Spinal cord (tissue), 9 donors: ENCODE measurements at regions not wholly inside any gene's neighbourhood (a gene's known extent, or its start where the extent isn't known, plus 50 kb on each side); places are given as distances from the start of the nearest gene placed in this dataset.

Source experiments
- DNase-seq, 6 donors: peaks; one replicate each; pipeline versions ENCODE4 v3.0.0 to v3.0.0-alpha.2; 2013 to 2015; ENCODE audit warnings: low spot score in 6 of 6, low read depth in 4 of 6
- H3K27ac ChIP-seq: one replicate; pipeline ENCODE4 v1.5.1; 2013; ENCODE audit warnings: low read depth, low read length, control low read depth
- H3K27me3 ChIP-seq: one replicate; pipeline ENCODE4 v1.6.1; 2013; ENCODE audit warnings: low read length; ENCODE audit not compliant: control insufficient read depth, insufficient read depth
- H3K36me3 ChIP-seq: one replicate; pipeline ENCODE4 v1.6.1; 2013; ENCODE audit warnings: low read length; ENCODE audit not compliant: control insufficient read depth, insufficient read depth
- H3K4me1 ChIP-seq: one replicate; pipeline ENCODE4 v1.6.1; 2013; ENCODE audit warnings: low read length; ENCODE audit not compliant: control insufficient read depth, insufficient read depth
- H3K4me3 ChIP-seq: one replicate; pipeline ENCODE4 v1.5.1; 2013; ENCODE audit warnings: low read depth, low read length, control low read depth
- H3K9me3 ChIP-seq: one replicate; pipeline ENCODE4 v1.6.1; 2013; ENCODE audit warnings: low read length; ENCODE audit not compliant: control insufficient read depth, insufficient read depth
- WGBS: methylation state at CpG from one replicate; pipeline ENCODE4 v1.1.5; 2013; ENCODE audit warnings: missing lambda C conversion rate; ENCODE audit not compliant: insufficient coverage; 5-methylcytosine and 5-hydroxymethylcytosine counted together
- donor health status: healthy.

GRCh38 chr16:48892893-48893292 lies 282.9 kb upstream of the N4BP1 start:
- Histone ChIP-seq H3K27ac (no peak overlapping the region), H3K9me3 (no peaks in the 10 kb centered on the region), H3K4me1 (no peaks in the 10 kb centered on the region), H3K27me3 (no peaks in the 10 kb centered on the region), H3K4me3 (no peak overlapping the region), H3K36me3 (no peaks in the 10 kb centered on the region)
- peak in 1 of 6 donors; percentile 59 for DNase-seq
- WGBS, result 100% methylated on average over 1 of the region's 2 CpGs

- peak in 1 of 6 donors; percentile 69 for DNase-seq
Measured at GRCh38 chr16:48887646-48888210, 277.7 kb upstream of the N4BP1 start.

GRCh38 chr16:48885471-48885870 lies 275.5 kb upstream of the N4BP1 start:
- Histone ChIP-seq H3K4me3 (no peak overlapping the region), H3K27me3 (no peaks in the 10 kb centered on the region), H3K27ac (no peak overlapping the region), H3K9me3 (no peaks in the 10 kb centered on the region), H3K36me3 (no peaks in the 10 kb centered on the region), H3K4me1 (peaks cover 4% of the 10 kb centered on the region)
- WGBS, result 20% methylated on average over 7 of the region's 9 CpGs
- peak in 2 of 6 donors; percentile 53 to 80 for DNase-seq

More at GRCh38 chr16:48887646-48888210, 277.7 kb upstream of the N4BP1 start:
- no peaks in the 10 kb centered on the region for H3K36me3 ChIP-seq
- no peaks in the 10 kb centered on the region for H3K27me3 ChIP-seq
- no peak overlapping the region for H3K4me3 ChIP-seq
- peaks cover 4% of the 10 kb centered on the region for H3K4me1 ChIP-seq
- no peaks in the 10 kb centered on the region for H3K9me3 ChIP-seq
- WGBS, result 67% methylated on average over 7 of the region's 9 CpGs
- H3K27ac ChIP-seq, result no peak overlapping the region

GRCh38 chr16:48881272-48881671 lies 271.3 kb upstream of the N4BP1 start:
- H3K27ac ChIP-seq, result no peak overlapping the region
- H3K36me3 ChIP-seq, result no peaks in the 10 kb centered on the region
- H3K27me3 ChIP-seq, result no peaks in the 10 kb centered on the region
- DNase-seq, result no peak
- H3K4me1 ChIP-seq, result peaks cover 4% of the 10 kb centered on the region
- no peaks in the 10 kb centered on the region for H3K9me3 ChIP-seq
- WGBS, result no CpG with 5 or more reads among the region's 2 CpGs
- H3K4me3 ChIP-seq, result no peak overlapping the region

GRCh38 chr16:48879223-48880122 lies 269.5 kb upstream of the N4BP1 start:
- Histone ChIP-seq H3K9me3 (no peaks in the 10 kb centered on the region), H3K27me3 (no peaks in the 10 kb centered on the region), H3K36me3 (no peaks in the 10 kb centered on the region), H3K4me3 (no peak overlapping the region), H3K27ac (no peak overlapping the region), H3K4me1 (no peaks in the 10 kb centered on the region)
- 47% methylated on average over 8 of the region's 14 CpGs for WGBS
- peak in 2 of 6 donors; percentile 50 to 53 for DNase-seq

- Histone ChIP-seq H3K27ac (no peak overlapping the region), H3K36me3 (no peaks in the 10 kb centered on the region), H3K27me3 (no peaks in the 10 kb centered on the region), H3K9me3 (no peaks in the 10 kb centered on the region), H3K4me1 (no peaks in the 10 kb centered on the region), H3K4me3 (no peak overlapping the region)
- no peak for DNase-seq
- WGBS, result 96% methylated on average over 3 of the region's 3 CpGs
Measured at GRCh38 chr16:48877946-48878345, 268.0 kb upstream of the N4BP1 start.

GRCh38 chr16:48870141-48870540 lies 260.2 kb upstream of the N4BP1 start:
- no peak for DNase-seq
- Histone ChIP-seq H3K4me1 (no peaks in the 10 kb centered on the region), H3K27me3 (no peaks in the 10 kb centered on the region), H3K36me3 (no peaks in the 10 kb centered on the region), H3K4me3 (no peak overlapping the region), H3K27ac (no peak overlapping the region), H3K9me3 (no peaks in the 10 kb centered on the region)
- 80% methylated on average over 1 of the region's 2 CpGs for WGBS

- no peak overlapping the region for H3K27ac ChIP-seq
- peaks cover 2% of the 10 kb centered on the region for H3K27me3 ChIP-seq
- no peaks in the 10 kb centered on the region for H3K4me1 ChIP-seq
- no peak overlapping the region for H3K4me3 ChIP-seq
- H3K9me3 ChIP-seq, result no peaks in the 10 kb centered on the region
- H3K36me3 ChIP-seq, result no peaks in the 10 kb centered on the region
- no peak for DNase-seq
- 75% methylated on average over 3 of the region's 3 CpGs for WGBS
Measured at GRCh38 chr16:48865520-48865919, 255.5 kb upstream of the N4BP1 start.

- no peaks in the 10 kb centered on the region for H3K36me3 ChIP-seq
- WGBS, result no CpG with 5 or more reads among the region's 1 CpG
- H3K27ac ChIP-seq, result no peak overlapping the region
- no peaks in the 10 kb centered on the region for H3K9me3 ChIP-seq
- H3K27me3 ChIP-seq, result peaks cover 2% of the 10 kb centered on the region
- no peak for DNase-seq
- no peaks in the 10 kb centered on the region for H3K4me1 ChIP-seq
- H3K4me3 ChIP-seq, result no peak overlapping the region
Measured at GRCh38 chr16:48864055-48864454, 254.1 kb upstream of the N4BP1 start.

- no peak overlapping the region for H3K4me3 ChIP-seq
- DNase-seq, result no peak
- peaks cover 2% of the 10 kb centered on the region for H3K27me3 ChIP-seq
- H3K36me3 ChIP-seq, result no peaks in the 10 kb centered on the region
- 14% methylated on average over 6 of the region's 9 CpGs for WGBS
- no peaks in the 10 kb centered on the region for H3K4me1 ChIP-seq
- no peaks in the 10 kb centered on the region for H3K9me3 ChIP-seq
- no peak overlapping the region for H3K27ac ChIP-seq
Measured at GRCh38 chr16:48862087-48862532, 252.1 kb upstream of the N4BP1 start.
